22Rv1 (cell line): ENCODE measurements at regions not wholly inside any gene's neighbourhood (a gene's known extent, or its start where the extent isn't known, plus 50 kb on each side); places are given as distances from the start of the nearest gene placed in this dataset.

Experiments
- ZFX ChIP-seq: fragments of 450-650 bp; IDR thresholded peaks from 2 replicates; pipeline ENCODE4 v1.6.1; 2017; ENCODE audit warnings: antibody characterized with exemption, borderline replicate concordance
- TF ChIP-seq, protein P1 (sequence below): fragments of 450-650 bp; IDR thresholded peaks from 2 replicates; pipeline ENCODE4 v1.5.1; 2017; ENCODE audit warnings: mild to moderate bottlenecking

GRCh38 chr12:24527102-24527501 is 421.8 kb downstream of the BCAT1 start:
- TF ChIP-seq, protein P1, sequence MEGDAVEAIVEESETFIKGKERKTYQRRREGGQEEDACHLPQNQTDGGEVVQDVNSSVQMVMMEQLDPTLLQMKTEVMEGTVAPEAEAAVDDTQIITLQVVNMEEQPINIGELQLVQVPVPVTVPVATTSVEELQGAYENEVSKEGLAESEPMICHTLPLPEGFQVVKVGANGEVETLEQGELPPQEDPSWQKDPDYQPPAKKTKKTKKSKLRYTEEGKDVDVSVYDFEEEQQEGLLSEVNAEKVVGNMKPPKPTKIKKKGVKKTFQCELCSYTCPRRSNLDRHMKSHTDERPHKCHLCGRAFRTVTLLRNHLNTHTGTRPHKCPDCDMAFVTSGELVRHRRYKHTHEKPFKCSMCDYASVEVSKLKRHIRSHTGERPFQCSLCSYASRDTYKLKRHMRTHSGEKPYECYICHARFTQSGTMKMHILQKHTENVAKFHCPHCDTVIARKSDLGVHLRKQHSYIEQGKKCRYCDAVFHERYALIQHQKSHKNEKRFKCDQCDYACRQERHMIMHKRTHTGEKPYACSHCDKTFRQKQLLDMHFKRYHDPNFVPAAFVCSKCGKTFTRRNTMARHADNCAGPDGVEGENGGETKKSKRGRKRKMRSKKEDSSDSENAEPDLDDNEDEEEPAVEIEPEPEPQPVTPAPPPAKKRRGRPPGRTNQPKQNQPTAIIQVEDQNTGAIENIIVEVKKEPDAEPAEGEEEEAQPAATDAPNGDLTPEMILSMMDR: no peak
- TF ChIP-seq ZFX: no peak
